HepG2 (cell line): ENCODE measurements at regions not wholly inside any gene's neighbourhood (a gene's known extent, or its start where the extent isn't known, plus 50 kb on each side); places are given as distances from the start of the nearest gene placed in this dataset.
A peak's percentile ranks its signal among the peaks of the same experiment; 100 is the strongest.
"Not testable (repeated sequence)": the region's sequence is repeated elsewhere in the genome, so short reads cannot be mapped to it uniquely, and the experiment has no call there.

Source experiments
- ATAC-seq: fragments of 200-7000 bp; cut with Tn5 transposase; 3 replicates; pipeline ENCODE4 v1.9.1; 2020; ENCODE audit warnings: mild to moderate bottlenecking, moderate library complexity
- BruUV-seq: library from RNA; stranded (reverse); fragments of 400-500 nt; replicated peaks from 2 replicates; lab custom pipeline; 2021; lab: Mats Ljungman, UMichigan
- CTCF ChIA-PET: fragments of 300-600 bp; formaldehyde crosslinking; extraction: SDS; loops from one replicate; lab custom pipeline; 2021; ENCODE audit warnings: low total read pairs, inconsistent platforms, low intra/inter-chr PET ratio; lab: Yijun Ruan, JAX
- POLR2A ChIA-PET: fragments of 350-600 bp; sonication (Branson Sonifier 250); formaldehyde crosslinking; loops from one replicate; lab custom pipeline; 2020; ENCODE audit warnings: antibody characterized with exemption, inconsistent platforms; lab: Yijun Ruan, JAX
- DNase-seq: peaks from one replicate; pipeline ENCODE4 v3.0.0-alpha.2; 2015; ENCODE audit warnings: low spot score
- FAIRE-seq: peaks from 3 replicates; lab custom pipeline; 2011; peaks lifted over from hg19 to GRCh38; lab: Jason Lieb, UNC
- H2AFZ ChIP-seq: one replicate; pipeline ENCODE4 v1.6.1; 2011; ENCODE audit warnings: low read length, inconsistent platforms
- H3K27ac ChIP-seq: fragments of 300-600 bp; 3 replicates; pipeline ENCODE4 v1.8.0; 2011; ENCODE audit warnings: mixed run types, mild to moderate bottlenecking, mixed read lengths, low read length, inconsistent platforms; ENCODE audit not compliant: insufficient read depth; ENCODE audit errors: extremely low read length
- H3K27me3 ChIP-seq, 2 experiments: fragments of 200-600 bp in 1 of 2; 2 replicates in 1 of 2; 3 replicates in 1 of 2; pipeline versions ENCODE4 v1.6.0 to v1.8.0; 2011; ENCODE audit warnings: low read length in 2 of 2, mild to moderate bottlenecking in 2 of 2, moderate library complexity in 2 of 2, inconsistent platforms in 1 of 2; ENCODE audit not compliant: insufficient read depth in 2 of 2, control insufficient read depth in 1 of 2
- H3K36me3 ChIP-seq, 2 experiments: fragments of 200-600 bp in 1 of 2; replicated peaks in 1 of 2; 2 replicates in 1 of 2; 3 replicates in 1 of 2; pipeline versions ENCODE4 v1.5.1 to v1.8.0; 2011; ENCODE audit warnings: low read length in 2 of 2, inconsistent platforms in 1 of 2; ENCODE audit not compliant: insufficient read depth in 2 of 2, control insufficient read depth in 1 of 2
- H3K4me1 ChIP-seq: 2 replicates; pipeline ENCODE4 v1.5.1; 2012; ENCODE audit warnings: low read length, inconsistent platforms; ENCODE audit not compliant: insufficient read depth
- H3K4me2 ChIP-seq: 2 replicates; pipeline ENCODE4 v1.6.0; 2011; ENCODE audit warnings: low read depth, low read length, inconsistent platforms
- H3K4me3 ChIP-seq, 3 experiments: fragments of 200-600 bp in 1 of 3; sonication (generic), shearing (Covaris generic) in 1 of 3; replicated peaks in 1 of 3; 2 replicates each; pipeline ENCODE4 v1.5.1; 2011 to 2016; ENCODE audit warnings: low read length in 3 of 3, inconsistent platforms in 2 of 3, low read depth in 2 of 3, mild to moderate bottlenecking in 2 of 3, control low read depth in 1 of 3, mixed read lengths in 1 of 3; ENCODE audit not compliant: insufficient read depth in 1 of 3
- H3K79me2 ChIP-seq: one replicate; pipeline ENCODE4 v1.6.1; 2011; ENCODE audit warnings: low read length, inconsistent platforms; ENCODE audit not compliant: insufficient read depth
- H3K9ac ChIP-seq: 2 replicates; pipeline ENCODE4 v1.6.0; 2011; ENCODE audit warnings: mild to moderate bottlenecking, low read depth, low read length, inconsistent platforms; ENCODE audit not compliant: insufficient read depth
- H3K9me3 ChIP-seq: 2 replicates; pipeline ENCODE4 v1.5.1; 2012; ENCODE audit warnings: mild to moderate bottlenecking, low read length
- H4K20me1 ChIP-seq: 2 replicates; pipeline ENCODE4 v1.6.0; 2011; ENCODE audit warnings: inconsistent platforms, mild to moderate bottlenecking, low read length, moderate library complexity; ENCODE audit not compliant: insufficient read depth
- CEBPB ChIP-seq: IDR thresholded peaks from 2 replicates; pipeline ENCODE4 v1.6.1; 2011; ENCODE audit warnings: low read depth, low read length, improper control_type of control experiment, borderline replicate concordance
- DBP ChIP-seq: sonication (generic); formaldehyde crosslinking; IDR thresholded peaks from 2 replicates; pipeline ENCODE4 v1.4.0; 2020; ENCODE audit warnings: missing genetic modification reagents; ENCODE audit errors: not compliant biosample characterization
- FOXA3 ChIP-seq: IDR thresholded peaks from 2 replicates; pipeline ENCODE4 v1.6.1; 2016; ENCODE audit warnings: missing genetic modification reagents, missing compliant biosample characterization
- HNRNPL ChIP-seq: fragments of 200-400 bp; formaldehyde crosslinking; IDR thresholded peaks from 2 replicates; pipeline ENCODE4 v1.6.1; 2017; ENCODE audit warnings: mild to moderate bottlenecking, low read depth, low read length
- PITX1 ChIP-seq: sonication (generic); formaldehyde crosslinking; IDR thresholded peaks from 2 replicates; pipeline ENCODE4 v1.5.1; 2020; ENCODE audit warnings: mild to moderate bottlenecking, missing genetic modification reagents
- SRF ChIP-seq: IDR thresholded peaks from 2 replicates; pipeline ENCODE4 v1.6.1; 2011; ENCODE audit warnings: mild to moderate bottlenecking, low read depth, low read length, moderate library complexity
- ZNF431 ChIP-seq: sonication (generic); formaldehyde crosslinking; IDR thresholded peaks from 2 replicates; pipeline ENCODE4 v1.9.0; 2022; ENCODE audit warnings: missing genetic modification reagents, low read depth, mild to moderate bottlenecking, borderline replicate concordance
- WGBS: methylation state at CpG from one replicate; pipeline ENCODE4 v1.1.6; 2017; ENCODE audit warnings: low lambda C conversion rate; 5-methylcytosine and 5-hydroxymethylcytosine counted together
- in situ Hi-C: cut with HindIII; loops from 2 replicates; pipeline ENCODE4 v1.10.0; 2017; ENCODE audit warnings: low pct_unique_long_range_greater_than_20kb; ENCODE audit not compliant: extremely low pct_ligation_motif_present
- intact Hi-C: fragments of 100-400 bp; cut with micrococcal nuclease; formaldehyde crosslinking; loops from one replicate; pipeline ENCODE4 v1.10.0; 2022; ENCODE audit not compliant: unreplicated experiment

- peaks cover 10% of the 10 kb centered on the region for H3K4me1 ChIP-seq
- H4K20me1 ChIP-seq, H3K36me3 ChIP-seq, H3K4me3 ChIP-seq, H2AFZ ChIP-seq, H3K79me2 ChIP-seq, H3K9ac ChIP-seq, BruUV-seq, CTCF ChIA-PET, H3K4me2 ChIP-seq, intact Hi-C loops, ATAC-seq, in situ Hi-C loops, POLR2A ChIA-PET, FAIRE-seq, H3K9me3 ChIP-seq, H3K27ac ChIP-seq, DNase-seq: not testable (repeated sequence)
- peak; percentile 98 for TF ChIP-seq ZNF431 (CRISPR knock-in tag)
- H3K27me3 ChIP-seq: peaks cover 0 to 16% of the 10 kb centered on the region in 2 experiments; a peak in 3 of 5 replicates
Measured at GRCh38 chr2:224167781-224168180, 128.7 kb upstream of the SERPINE2 start.

- TF ChIP-seq SRF (no peak), FOXA3 (no peak), CEBPB (peak; percentile 35; the same call in 1 of the 2 replicates), PITX1 (CRISPR knock-in tag) (no peak), DBP (no peak), HNRNPL (no peak)
- Histone ChIP-seq H3K9me3 (no peaks in the 10 kb centered on the region), H3K4me2 (no peak overlapping the region), H3K27me3 (peaks cover 0 to 16% of the 10 kb centered on the region in 2 experiments; a peak in 3 of 5 replicates), H3K79me2 (no peaks in the 10 kb centered on the region), H3K4me3 (no peak overlapping the region), H3K9ac (no peak overlapping the region), H4K20me1 (no peaks in the 10 kb centered on the region), H3K36me3 (no peaks in the 10 kb centered on the region), H3K4me1 (peaks cover 10% of the 10 kb centered on the region), H2AFZ (no peak overlapping the region), H3K27ac (no peak overlapping the region)
- in situ Hi-C loops: no loop called here
- DNase-seq (no peak), ATAC-seq (no peak), FAIRE-seq (no peak)
- intact Hi-C loops: no loop called here
- ChIA-PET CTCF (no interaction called here), POLR2A (no interaction called here)
- WGBS: 34% methylated on average over 2 of the region's 2 CpGs
- BruUV-seq: no TSS peak
Measured at GRCh38 chr2:224166654-224167053, 127.6 kb upstream of the SERPINE2 start.
